GM18511 (cell line): ENCODE measurements at regions not wholly inside any gene's neighbourhood (a gene's known extent, or its start where the extent isn't known, plus 50 kb on each side); places are given as distances from the start of the nearest gene placed in this dataset.
"Not testable (repeated sequence)": the region's sequence is repeated elsewhere in the genome, so short reads cannot be mapped to it uniquely, and the experiment has no call there.

Experiments
- ATAC-seq: cut with Tn5 transposase; IDR thresholded peaks from one replicate; pipeline ENCODE4 v1.9.1; 2021; ENCODE audit warnings: mild to moderate bottlenecking, moderate library complexity; ENCODE audit not compliant: unreplicated experiment

DNA sequence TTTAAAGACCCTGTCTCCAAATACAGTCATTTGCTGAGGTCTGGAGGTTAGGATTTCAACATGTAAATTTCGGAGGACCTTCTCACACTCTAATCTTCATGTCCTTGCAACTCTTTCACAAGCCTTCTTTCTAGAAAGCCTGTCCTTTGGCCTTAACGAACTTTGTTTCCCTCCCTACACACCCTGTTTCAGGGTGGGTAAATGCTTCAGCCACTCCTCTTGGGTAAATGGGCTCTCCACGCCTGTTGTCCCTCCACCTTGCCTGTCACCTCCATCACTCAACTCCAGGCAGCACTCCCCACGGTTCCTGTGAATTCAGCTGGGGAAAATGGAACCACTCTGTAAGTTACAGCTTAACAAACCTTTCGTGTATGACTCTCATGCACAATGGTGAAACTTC lies 84.0 kb upstream of the COG2 start:
- ATAC-seq, result no peak

GRCh38 chr1:230556453-230556852 lies 85.8 kb upstream of the COG2 start:
- ATAC-seq, result no peak

- ATAC-seq, result no peak
These were observed 86.5 kb upstream of the COG2 start for GRCh38 chr1:230555814-230556213.

DNA sequence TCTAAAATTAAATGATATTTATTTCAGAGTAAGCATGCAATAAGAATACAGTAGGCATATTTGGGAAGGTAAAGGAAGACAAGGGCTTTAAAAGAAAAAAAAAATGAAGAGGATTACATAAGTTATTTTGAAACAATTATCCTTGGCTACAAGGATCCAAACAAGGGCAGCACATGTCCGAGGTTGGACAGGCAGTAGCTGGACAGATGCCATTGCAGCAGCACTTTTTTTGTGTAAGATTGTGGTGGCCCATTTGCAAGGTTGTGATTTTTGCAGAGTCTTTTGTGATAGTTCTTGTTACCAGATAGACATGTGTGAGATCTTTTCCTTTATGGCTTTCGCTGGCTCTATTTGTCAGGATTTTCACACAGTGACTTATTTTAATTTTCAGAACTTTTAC lies 89.4 kb upstream of the COG2 start:
- no peak for ATAC-seq

- not testable (repeated sequence) for ATAC-seq
These were observed 91.3 kb upstream of the COG2 start for GRCh38 chr1:230550945-230551344.

DNA sequence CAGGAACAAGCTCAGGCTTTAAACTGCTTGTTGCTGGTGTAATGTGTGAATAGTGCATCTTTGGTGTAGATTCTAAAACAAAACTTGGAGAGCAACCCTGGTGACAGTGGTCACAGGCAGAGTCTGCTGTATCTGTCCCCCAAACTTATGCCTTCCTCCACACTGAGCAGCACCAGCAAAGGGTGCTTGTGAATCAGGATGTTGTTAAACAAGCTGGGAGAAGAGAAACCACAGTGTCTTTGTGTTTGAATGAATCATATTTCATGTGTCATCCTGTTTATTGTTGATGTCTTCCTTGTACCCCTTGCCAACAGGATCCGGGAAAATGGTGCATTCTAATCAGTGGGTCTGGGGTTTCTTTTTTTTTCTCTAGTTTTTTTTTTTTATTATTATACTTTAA lies 91.9 kb upstream of the COG2 start:
- no peak for ATAC-seq

DNA sequence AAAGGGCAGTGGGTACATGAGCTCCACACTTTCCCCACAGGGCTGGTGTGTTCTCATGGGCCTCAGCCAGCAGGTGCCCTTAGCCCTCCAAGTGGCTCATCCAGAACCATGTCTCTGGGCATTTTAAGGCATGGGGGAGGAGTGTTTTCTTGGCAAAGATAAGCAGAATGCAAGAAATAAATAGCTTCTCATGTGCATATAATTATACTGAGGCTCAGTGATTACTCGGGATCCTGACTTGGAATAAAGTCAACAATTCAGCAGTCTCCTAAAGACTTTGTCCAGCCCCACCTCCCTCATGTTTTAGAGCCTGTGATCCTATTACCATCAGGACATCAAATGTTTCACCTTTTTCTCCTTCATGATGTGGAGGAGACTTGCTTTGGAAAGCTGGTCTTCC lies 92.7 kb upstream of the COG2 start:
- ATAC-seq, result no peak

DNA sequence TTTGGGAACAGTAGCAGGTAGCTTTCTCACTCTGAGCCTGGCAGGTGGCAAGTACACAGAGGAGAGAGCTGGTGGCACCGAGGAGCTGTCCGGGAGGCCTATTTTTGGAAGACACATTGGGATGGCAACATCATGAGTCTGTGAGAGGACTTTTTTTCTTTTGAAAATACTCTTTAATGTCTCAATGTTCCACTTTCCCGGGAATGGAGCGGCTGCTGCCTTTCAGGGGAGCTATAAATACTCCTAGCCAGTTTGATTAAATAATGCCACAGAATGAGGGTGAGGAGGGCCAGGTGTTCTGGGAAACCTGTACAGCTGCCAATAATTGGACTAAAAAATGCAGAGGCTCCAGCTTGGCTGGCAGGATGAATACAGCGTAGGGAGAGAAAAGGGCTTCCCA lies 93.3 kb upstream of the COG2 start:
- ATAC-seq, result no peak

GRCh38 chr1:230548357-230548756 lies 93.9 kb upstream of the COG2 start:
- ATAC-seq, result no peak

- ATAC-seq, result no peak
These were observed 97.1 kb upstream of the COG2 start for GRCh38 chr1:230545181-230545580.

- no peak for ATAC-seq
These were observed 97.5 kb upstream of the COG2 start for GRCh38 chr1:230544758-230545157.

DNA sequence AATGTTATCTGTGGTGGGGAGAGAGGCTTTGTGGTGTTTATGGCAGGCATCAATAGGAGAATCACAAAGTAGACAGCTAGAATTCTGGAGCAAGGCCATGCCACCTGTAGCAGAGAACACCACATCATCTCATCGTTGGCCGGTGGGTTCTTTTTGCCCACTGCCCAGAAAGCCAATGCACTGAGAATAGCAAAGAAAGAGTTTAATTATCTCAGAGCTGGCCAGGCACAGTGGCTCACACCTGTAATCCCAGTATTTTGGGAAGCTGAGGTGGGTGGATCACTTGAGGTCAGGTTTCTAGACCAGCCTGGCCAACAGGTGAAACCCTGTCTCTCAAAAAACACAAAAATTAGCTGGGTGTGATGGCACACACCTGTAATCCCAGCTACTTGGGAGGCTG lies 99.2 kb upstream of the COG2 start:
- no peak for ATAC-seq

DNA sequence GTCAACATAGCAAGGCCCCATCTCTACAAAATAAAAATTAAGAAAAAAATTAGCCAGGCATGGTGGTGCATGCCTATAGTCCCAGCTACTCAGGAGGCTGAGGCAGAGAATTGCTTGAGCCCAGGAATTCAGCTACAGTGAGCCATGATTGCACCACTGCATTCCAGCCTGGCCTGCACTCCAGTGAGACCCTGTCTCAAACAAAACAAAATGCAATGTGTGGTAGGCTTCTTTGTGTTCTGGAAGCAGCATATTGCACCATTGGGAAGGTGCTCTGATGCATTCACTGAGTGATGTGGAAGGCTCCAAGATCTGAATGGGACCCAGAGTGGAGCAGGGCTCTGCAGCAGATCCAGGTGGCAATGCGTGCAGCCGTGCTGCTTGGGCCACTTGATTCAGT lies 99.6 kb upstream of the COG2 start:
- no peak for ATAC-seq

DNA sequence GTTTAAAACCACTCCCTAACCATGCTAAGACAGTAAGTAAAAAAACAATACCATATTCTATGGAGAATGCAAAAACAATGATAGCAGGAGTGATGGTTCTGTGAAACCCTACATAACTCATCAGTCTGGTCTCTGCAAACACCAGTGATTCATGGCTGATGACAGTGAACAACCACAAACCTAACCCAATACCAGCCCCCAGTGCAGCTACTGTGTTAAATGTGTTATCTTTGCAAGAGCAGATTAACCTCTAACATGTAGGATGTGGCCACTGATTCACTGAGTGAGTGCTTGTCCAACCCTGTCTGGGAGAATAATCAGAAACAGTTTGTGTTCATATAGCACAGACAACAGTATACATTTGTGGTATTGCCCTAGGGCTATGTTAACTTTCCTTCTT lies 100.2 kb upstream of the COG2 start:
- ATAC-seq, result no peak

DNA sequence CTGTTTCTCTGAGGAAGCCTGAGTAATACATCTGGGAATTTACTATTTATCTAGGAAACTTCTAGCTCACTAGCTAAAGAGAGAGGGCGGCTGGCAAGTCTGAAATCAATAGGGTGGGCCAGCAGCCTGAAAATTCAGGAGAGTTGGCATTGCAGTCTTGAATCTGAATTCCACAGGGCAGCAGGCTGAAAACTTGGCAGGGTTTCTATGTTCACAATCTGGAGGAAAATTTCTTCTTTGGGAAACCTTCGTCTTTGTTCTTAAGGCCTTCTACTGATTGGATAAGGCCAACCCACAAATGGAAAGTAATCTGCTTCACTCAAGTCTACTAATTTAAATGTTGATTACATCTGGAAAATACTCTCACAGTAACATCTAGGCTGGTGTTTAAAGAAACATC lies 101.0 kb upstream of the COG2 start:
- ATAC-seq, result no peak

GRCh38 chr1:230540421-230541155 lies 101.7 kb upstream of the COG2 start:
- ATAC-seq, result no peak

GRCh38 chr1:230537456-230537855 lies 104.8 kb upstream of the COG2 start:
- ATAC-seq, result no peak

GRCh38 chr1:230536641-230537155 lies 105.6 kb upstream of the COG2 start:
- ATAC-seq, result no peak

- no peak for ATAC-seq
These were observed 108.1 kb upstream of the COG2 start for GRCh38 chr1:230534224-230534623.

DNA sequence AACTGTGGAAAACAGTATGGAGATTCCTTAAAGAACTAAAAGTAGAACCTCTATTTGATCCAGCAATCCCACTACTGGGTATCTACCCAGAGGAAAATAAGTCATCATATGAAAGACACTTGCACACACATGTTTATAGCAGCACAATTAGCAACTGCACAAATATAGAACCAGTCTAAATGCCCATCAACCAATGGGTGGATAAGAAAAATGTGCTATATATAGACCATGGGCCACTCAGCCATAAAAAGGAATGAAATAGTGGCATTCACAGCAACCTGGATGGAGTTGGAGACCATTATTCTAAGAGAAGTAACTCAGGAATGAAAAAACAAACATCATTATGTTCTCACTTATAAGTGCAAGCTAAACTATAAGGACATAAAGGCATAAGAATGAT lies 105.0 kb upstream of the PGBD5 start:
- no peak for ATAC-seq

DNA sequence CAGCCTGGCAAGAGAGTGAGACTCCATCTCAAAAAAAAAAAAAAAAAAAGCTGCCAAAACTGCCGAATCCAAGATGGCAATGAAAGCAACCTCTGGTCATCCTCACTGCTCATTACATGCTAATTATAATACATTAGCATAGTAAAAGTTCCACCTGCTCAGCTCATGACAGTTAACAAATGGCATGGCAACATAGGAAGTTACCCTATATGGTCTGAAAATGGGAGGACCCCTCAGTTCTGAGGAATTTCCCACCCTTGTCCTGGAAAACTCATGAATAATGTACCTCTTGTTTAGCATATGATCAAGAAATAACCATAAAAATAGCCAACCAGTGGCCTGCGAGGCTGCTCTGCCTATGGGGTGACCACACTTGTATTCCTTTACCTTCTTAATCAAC lies 93.1 kb upstream of the PGBD5 start:
- no peak for ATAC-seq

DNA sequence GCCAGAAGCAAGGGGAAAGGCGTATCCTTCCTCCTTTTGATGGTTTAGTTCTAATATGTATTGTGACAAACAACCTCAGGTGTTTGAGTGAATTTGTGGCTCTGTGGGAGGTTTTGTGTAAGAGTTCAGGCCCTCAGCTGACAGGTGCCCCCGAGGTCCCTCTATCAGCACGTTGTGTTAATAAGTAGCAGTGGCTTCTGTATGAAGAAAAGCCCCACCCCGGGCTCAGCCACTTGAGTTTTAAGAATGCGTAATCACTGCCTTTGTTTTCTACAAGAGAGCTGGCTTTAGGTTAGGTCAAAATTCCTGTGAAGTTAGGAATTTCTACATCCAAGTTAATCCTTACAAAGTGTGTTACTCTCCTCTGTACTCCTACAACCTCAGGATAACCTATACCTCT lies 92.4 kb upstream of the PGBD5 start:
- no peak for ATAC-seq

DNA sequence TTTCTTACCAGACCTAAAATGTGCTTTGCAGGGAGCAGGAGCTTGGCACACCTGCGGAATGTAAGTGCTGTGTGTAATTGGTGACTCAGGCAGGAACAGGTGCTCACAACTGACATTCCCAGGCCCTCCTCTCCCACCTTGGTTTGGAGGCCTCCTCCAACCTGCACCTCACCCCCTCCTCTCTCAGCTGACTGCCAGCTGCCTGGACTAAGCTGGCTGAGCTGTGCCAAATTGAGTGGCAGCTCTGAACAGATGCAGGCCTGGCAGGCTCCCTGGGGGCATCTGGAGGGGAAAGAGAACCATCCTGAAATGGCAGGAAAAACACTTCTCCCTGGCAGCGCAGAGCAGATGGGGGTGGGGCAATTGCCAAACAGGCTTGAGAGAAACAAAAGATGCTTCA lies 91.7 kb upstream of the PGBD5 start:
- no peak for ATAC-seq
